LHCN-M2 (cell line): ENCODE measurements at regions not wholly inside any gene's neighbourhood (a gene's known extent, or its start where the extent isn't known, plus 50 kb on each side); places are given as distances from the start of the nearest gene placed in this dataset.
"Not testable (repeated sequence)": the region's sequence is repeated elsewhere in the genome, so short reads cannot be mapped to it uniquely, and the experiment has no call there.

Experiments
- DNase-seq: peaks from one replicate; pipeline ENCODE4 v3.0.0-alpha.2; 2012; ENCODE audit warnings: low read depth

GRCh38 chr6:15739867-15740266 lies 77.0 kb upstream of the DTNBP1 start:
- DNase-seq = no peak

GRCh38 chr6:15739353-15739752 lies 76.5 kb upstream of the DTNBP1 start:
- DNase-seq = no peak

- DNase-seq = not testable (repeated sequence)
Measured at GRCh38 chr6:15738195-15738594, 75.4 kb upstream of the DTNBP1 start.

- no peak for DNase-seq
Measured at GRCh38 chr6:15736297-15736696, 73.5 kb upstream of the DTNBP1 start.

- DNase-seq = peak; percentile 44
Measured at GRCh38 chr6:15735567-15736265, 72.9 kb upstream of the DTNBP1 start.

- no peak for DNase-seq
Measured at GRCh38 chr6:15734118-15734897, 71.5 kb upstream of the DTNBP1 start.

GRCh38 chr6:15730922-15731321 lies 68.1 kb upstream of the DTNBP1 start:
- no peak for DNase-seq

- no peak for DNase-seq
Measured at GRCh38 chr6:15730442-15730841, 67.6 kb upstream of the DTNBP1 start.

- no peak for DNase-seq
Measured at GRCh38 chr6:15722731-15723130, 59.9 kb upstream of the DTNBP1 start.

- no peak for DNase-seq
Measured at GRCh38 chr6:15716889-15717288, 54.1 kb upstream of the DTNBP1 start.

GRCh38 chr6:15715851-15716250 lies 53.0 kb upstream of the DTNBP1 start:
- DNase-seq = no peak

GRCh38 chr6:15715060-15715459 lies 52.2 kb upstream of the DTNBP1 start:
- peak; percentile 9 for DNase-seq

- no peak for DNase-seq
Measured at GRCh38 chr6:15714658-15715057, 51.8 kb upstream of the DTNBP1 start.

GRCh38 chr6:15713325-15713724 lies 50.5 kb upstream of the DTNBP1 start:
- no peak for DNase-seq

- no peak for DNase-seq
Measured at GRCh38 chr6:15712797-15713196, 50.0 kb upstream of the DTNBP1 start.
